ENCODE measurements at regions not wholly inside any gene's neighbourhood (a gene's known extent, or its start where the extent isn't known, plus 50 kb on each side); places are given as distances from the start of the nearest gene placed in this dataset.

DNA sequence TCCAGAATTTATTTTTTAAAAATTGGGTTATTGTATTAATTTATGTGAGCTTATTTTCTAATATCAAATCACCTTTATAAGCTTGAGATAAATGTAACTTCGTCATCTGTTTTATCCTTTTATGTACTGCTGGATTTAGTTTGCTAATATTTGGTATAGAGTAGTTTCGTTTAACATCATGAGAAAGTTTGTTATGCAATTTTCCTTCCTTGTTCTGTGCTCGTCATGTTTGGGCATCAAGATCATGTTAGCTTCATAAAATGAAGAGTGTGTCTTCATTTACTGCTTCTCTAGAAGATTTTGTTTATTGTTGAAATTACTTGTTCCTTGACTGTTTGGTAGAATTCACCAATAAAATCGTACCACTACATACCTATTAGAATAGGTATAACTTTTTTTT is 262.1 kb upstream of the SATB1 start:
- FAIRE-seq (no peak), DNase-seq (ENCODE audit: low read depth in 1 of 2, low spot score in 2 of 2) (no peak)
- Histone ChIP-seq H3K79me2 (ENCODE audit: control insufficient read depth in 1 of 2, insufficient read depth in 2 of 2, low read length in 2 of 2) (no peaks in the 10 kb centered on the region), H2BK15ac (ENCODE audit: low read length) (no peak overlapping the region), H2BK12ac (ENCODE audit: low read depth, low read length) (no peak overlapping the region), H3K4me2 (ENCODE audit: insufficient read depth in 1 of 2, low read depth in 2 of 2, low read length in 2 of 2) (no peak overlapping the region), H4K8ac (ENCODE audit: extremely low read depth, insufficient read depth, low read length) (no peak overlapping the region), H2AK5ac (ENCODE audit: low read depth, low read length) (no peak overlapping the region), H3K27ac (ENCODE audit: low read depth, low read length) (no peak overlapping the region), H2AFZ (ENCODE audit: low read length) (no peak overlapping the region), H3K4ac (replicated peaks; ENCODE audit: insufficient read length, low read depth, low read length) (no peak overlapping the region), H3K56ac (replicated peaks; ENCODE audit: insufficient read length, low read depth, low read length) (no peak overlapping the region), H2BK120ac (replicated peaks; ENCODE audit: low read depth, low read length) (no peak overlapping the region), H4K20me1 (replicated peaks in 1 of 2; ENCODE audit: control insufficient read depth in 1 of 2, insufficient read depth in 2 of 2, low read length in 2 of 2) (no peaks in the 10 kb centered on the region), H3K79me1 (ENCODE audit: low read depth, low read length) (no peaks in the 10 kb centered on the region), H2BK5ac (ENCODE audit: low read depth, low read length) (no peak overlapping the region), H3K9me3 (ENCODE audit: insufficient read depth in 2 of 2, low read depth in 1 of 2, low read length in 1 of 2) (0 out of 4 replicates have a peak, but pooled peaks cover 0 to 4% of the 10 kb centered on the region in 2 experiments), H2BK20ac (ENCODE audit: low read length) (no peak overlapping the region), H3K23ac (ENCODE audit: insufficient read length) (no peak overlapping the region), H3K18ac (ENCODE audit: extremely low read depth, low read length) (no peak overlapping the region), H3K27me3 (replicated peaks in 1 of 4; ENCODE audit: control insufficient read depth in 3 of 4, extremely low read depth in 1 of 4, insufficient read depth in 3 of 4, low read length in 3 of 4) (no peaks in the 10 kb centered on the region), H3K36me3 (ENCODE audit: control insufficient read depth in 2 of 4, insufficient read depth in 4 of 4, low read length in 3 of 4) (no peaks in the 10 kb centered on the region), H3K4me1 (replicated peaks in 1 of 4; ENCODE audit: control insufficient read depth in 3 of 4, insufficient read depth in 4 of 4, low read length in 3 of 4) (no peaks in the 10 kb centered on the region), H4K91ac (replicated peaks; ENCODE audit: insufficient read length, low read length) (no peak overlapping the region), H3K23me2 (ENCODE audit: low read depth, low read length) (no peaks in the 10 kb centered on the region), H3K9ac (replicated peaks in 1 of 4; ENCODE audit: extremely low read depth in 1 of 4, low read depth in 3 of 4, low read length in 3 of 4) (no peak overlapping the region), H4K5ac (ENCODE audit: insufficient read length, low read depth, low read length) (no peak overlapping the region), H3K14ac (ENCODE audit: insufficient read length) (no peak overlapping the region), H3K4me3 (ENCODE audit: extremely low read depth in 1 of 4, insufficient read depth in 2 of 4, low read depth in 3 of 4, low read length in 4 of 4) (no peak overlapping the region)
- CTCF ChIA-PET (ENCODE audit: partially characterized antibody) = interaction anchor here (0.5 to 1.0 kb wide), 3 partner anchors 8 to 133 kb away, joined by 3 read pairs; no protein-coding TSS in a partner anchor
- POLR2A ChIA-PET (ENCODE audit: partially characterized antibody) = no interaction called here
- TF ChIP-seq ASH2L (IDR thresholded peaks at IDR 0.05; ENCODE audit: low read length) (no peak), RFX5 (IDR thresholded peaks at IDR 0.05; ENCODE audit: borderline replicate concordance, low read depth, low read length) (no peak), E2F6 (IDR thresholded peaks at IDR 0.05) (no peak), ZNF274 (IDR thresholded peaks at IDR 0.05; ENCODE audit: borderline replicate concordance, extremely low read depth, low read length) (no peak), GABPA (IDR thresholded peaks at IDR 0.05; ENCODE audit: borderline replicate concordance, insufficient read depth, low read length) (no peak), TAF7 (optimal IDR thresholded peaks at IDR 0.05; ENCODE audit: borderline replicate concordance, low read depth, low read length) (no peak), BACH1 (IDR thresholded peaks at IDR 0.05; ENCODE audit: low read length) (no peak), HDAC2 (IDR thresholded peaks at IDR 0.05; ENCODE audit: borderline replicate concordance in 1 of 2, low read depth in 2 of 2, low read length in 2 of 2) (no peak), EGR1 (IDR thresholded peaks at IDR 0.05; ENCODE audit: borderline replicate concordance, low read depth, low read length) (no peak), RAD21 (IDR thresholded peaks at IDR 0.05 in 1 of 2, conservative IDR thresholded peaks at IDR 0.05 in 1 of 2; ENCODE audit: low read depth in 2 of 2, low read length in 2 of 2) (no peak), CHD2 (IDR thresholded peaks at IDR 0.05; ENCODE audit: low read length) (no peak)
- TF ChIP-seq, protein P1, sequence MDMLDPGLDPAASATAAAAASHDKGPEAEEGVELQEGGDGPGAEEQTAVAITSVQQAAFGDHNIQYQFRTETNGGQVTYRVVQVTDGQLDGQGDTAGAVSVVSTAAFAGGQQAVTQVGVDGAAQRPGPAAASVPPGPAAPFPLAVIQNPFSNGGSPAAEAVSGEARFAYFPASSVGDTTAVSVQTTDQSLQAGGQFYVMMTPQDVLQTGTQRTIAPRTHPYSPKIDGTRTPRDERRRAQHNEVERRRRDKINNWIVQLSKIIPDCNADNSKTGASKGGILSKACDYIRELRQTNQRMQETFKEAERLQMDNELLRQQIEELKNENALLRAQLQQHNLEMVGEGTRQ (IDR thresholded peaks at IDR 0.05; ENCODE audit: low read length) = no peak
- 83% methylated on average over 4 of the region's 4 CpGs; no CpG with 5 or more reads in 1 of the 2 experiments for WGBS, 2 experiments (ENCODE audit: extremely low coverage in 1 of 2, insufficient coverage in 1 of 2, insufficient read length in 1 of 2, insufficient replicate concordance in 2 of 2, low coverage in 1 of 2, low lambda C conversion rate in 2 of 2, missing lambda C conversion rate in 1 of 2)

Measured in H1 (cell line).